Astrocyte of the spinal cord (primary cell): ENCODE measurements at regions not wholly inside any gene's neighbourhood (a gene's known extent, or its start where the extent isn't known, plus 50 kb on each side); places are given as distances from the start of the nearest gene placed in this dataset.

Source experiments
- DNase-seq: peaks from one replicate; pipeline ENCODE4 v3.0.0; 2011; ENCODE audit warnings: low read depth, low spot score
- H3K4me3 ChIP-seq: 2 replicates; pipeline ENCODE4 v1.5.1; 2011; ENCODE audit warnings: low read depth, mild to moderate bottlenecking, low read length, moderate library complexity
- in situ Hi-C: cut with HindIII; loops from 2 replicates; pipeline ENCODE4 v1.10.0; 2017; ENCODE audit warnings: low sequenced_read_pairs
- TF ChIP-seq, protein P1 (sequence below): IDR thresholded peaks from 2 replicates; pipeline ENCODE4 v1.5.1; 2012; ENCODE audit warnings: low read depth, mild to moderate bottlenecking, low read length, inconsistent platforms

DNA sequence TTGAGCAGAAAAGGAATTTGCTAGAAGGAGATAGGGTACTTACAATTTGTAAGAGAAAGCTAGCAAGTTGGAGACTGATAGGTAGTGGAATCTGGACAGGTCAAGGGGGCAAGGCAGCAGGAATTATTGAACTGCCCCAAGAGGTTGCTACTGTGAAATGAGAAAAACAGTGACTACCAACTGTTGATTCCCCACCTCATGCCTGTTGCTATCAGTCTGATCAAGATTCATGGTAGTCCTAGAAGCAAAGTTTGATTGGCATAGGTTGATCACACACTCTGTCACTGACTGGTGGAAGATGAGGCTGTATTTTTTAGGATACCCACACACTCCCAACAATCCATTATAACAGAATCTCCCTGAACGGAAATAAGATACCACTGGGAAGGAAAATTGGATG lies 89.4 kb upstream of the IGF1 start:
- in situ Hi-C loops: no loop called here
- H3K4me3 ChIP-seq: no peak overlapping the region
- DNase-seq: no peak
- TF ChIP-seq, protein P1, sequence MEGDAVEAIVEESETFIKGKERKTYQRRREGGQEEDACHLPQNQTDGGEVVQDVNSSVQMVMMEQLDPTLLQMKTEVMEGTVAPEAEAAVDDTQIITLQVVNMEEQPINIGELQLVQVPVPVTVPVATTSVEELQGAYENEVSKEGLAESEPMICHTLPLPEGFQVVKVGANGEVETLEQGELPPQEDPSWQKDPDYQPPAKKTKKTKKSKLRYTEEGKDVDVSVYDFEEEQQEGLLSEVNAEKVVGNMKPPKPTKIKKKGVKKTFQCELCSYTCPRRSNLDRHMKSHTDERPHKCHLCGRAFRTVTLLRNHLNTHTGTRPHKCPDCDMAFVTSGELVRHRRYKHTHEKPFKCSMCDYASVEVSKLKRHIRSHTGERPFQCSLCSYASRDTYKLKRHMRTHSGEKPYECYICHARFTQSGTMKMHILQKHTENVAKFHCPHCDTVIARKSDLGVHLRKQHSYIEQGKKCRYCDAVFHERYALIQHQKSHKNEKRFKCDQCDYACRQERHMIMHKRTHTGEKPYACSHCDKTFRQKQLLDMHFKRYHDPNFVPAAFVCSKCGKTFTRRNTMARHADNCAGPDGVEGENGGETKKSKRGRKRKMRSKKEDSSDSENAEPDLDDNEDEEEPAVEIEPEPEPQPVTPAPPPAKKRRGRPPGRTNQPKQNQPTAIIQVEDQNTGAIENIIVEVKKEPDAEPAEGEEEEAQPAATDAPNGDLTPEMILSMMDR: no peak

DNA sequence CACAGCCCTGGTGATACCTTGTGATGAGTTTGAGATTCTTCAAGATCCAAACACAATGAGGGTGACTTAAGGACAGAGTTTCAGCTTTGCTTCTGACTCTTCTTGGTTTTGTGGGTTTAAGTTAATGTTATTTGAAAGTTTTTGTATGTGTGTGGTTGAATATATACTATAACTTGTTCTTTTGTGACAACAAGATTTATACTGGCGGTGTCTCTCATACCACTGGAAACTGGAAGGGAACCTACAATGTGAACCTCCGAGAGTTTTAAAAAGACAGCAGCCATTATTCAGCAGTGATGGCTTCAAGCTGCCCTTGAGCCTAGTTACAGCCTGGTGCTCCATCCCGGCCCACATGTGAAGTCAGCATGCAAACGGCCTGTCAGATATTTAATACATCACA lies 87.9 kb upstream of the IGF1 start:
- TF ChIP-seq, protein P1: no peak
- in situ Hi-C loops: no loop called here
- peak; percentile 24 for DNase-seq
- no peak overlapping the region for H3K4me3 ChIP-seq

DNA sequence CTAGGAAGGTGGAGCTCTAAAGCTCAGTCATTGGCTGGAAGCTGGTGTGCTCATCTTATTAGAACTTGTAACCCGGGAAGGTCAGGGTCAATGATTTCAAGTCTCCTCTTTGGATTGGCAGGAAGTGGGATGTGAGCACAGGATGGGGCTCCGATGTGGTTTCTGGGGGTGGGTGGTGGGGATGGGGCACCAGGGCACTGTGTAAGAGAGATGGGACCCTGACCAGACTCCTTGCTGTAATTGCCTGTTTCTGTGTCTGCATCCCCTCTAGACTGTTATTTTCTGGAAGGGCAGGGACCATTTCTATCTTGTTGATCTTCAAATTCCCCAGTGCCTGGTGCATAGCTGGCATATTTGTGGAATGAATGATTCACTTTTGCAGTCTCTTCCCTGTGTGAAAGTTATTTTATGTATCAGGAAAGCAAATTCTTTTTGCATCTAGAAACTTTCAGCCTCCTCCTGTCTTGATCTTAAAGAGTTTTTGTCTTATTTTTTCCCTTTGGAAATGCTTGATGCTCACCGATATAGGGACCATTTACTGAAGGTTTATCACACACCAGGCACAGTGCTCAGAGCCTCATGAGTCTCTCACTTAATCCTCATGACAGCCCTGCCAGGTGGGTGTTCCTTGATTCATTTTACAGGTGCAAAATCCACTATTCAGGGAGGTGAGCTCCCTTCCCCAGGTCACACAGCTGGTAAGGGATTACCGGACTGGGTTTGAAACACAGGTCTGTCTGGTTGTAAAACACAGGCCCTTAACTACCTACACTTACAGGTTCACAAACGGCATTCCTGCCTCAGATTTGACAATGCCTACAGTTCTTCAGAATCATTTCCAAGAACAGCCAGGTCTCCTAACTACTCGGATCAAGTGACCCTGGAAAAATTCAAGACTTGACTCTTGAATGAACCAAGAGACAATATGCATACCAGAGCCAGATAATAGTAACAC lies 86.9 kb upstream of the IGF1 start:
- DNase-seq: peak; percentile 69
- H3K4me3 ChIP-seq: no peak overlapping the region
- in situ Hi-C loops: no loop called here
- TF ChIP-seq, protein P1: no peak

DNA sequence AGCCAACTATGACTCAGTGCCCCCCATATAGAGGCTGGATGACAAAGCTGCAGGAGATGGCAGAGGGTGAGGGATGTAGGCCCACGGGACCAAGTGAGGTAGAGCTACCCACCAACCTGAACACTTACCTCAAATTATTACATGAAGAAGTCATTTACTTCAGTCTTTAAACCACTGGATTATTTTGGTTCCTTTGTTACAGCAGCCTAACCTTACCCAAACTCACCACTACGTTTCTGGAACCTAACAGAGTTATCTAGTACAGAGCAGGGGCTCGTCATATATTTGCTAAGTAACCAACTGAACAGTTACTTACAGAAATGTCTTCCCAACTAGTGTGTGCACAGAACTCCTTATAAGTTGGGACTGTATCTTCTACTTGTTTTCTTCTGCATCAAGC lies 85.2 kb upstream of the IGF1 start:
- no peak overlapping the region for H3K4me3 ChIP-seq
- TF ChIP-seq, protein P1: no peak
- in situ Hi-C loops: no loop called here
- DNase-seq: no peak

DNA sequence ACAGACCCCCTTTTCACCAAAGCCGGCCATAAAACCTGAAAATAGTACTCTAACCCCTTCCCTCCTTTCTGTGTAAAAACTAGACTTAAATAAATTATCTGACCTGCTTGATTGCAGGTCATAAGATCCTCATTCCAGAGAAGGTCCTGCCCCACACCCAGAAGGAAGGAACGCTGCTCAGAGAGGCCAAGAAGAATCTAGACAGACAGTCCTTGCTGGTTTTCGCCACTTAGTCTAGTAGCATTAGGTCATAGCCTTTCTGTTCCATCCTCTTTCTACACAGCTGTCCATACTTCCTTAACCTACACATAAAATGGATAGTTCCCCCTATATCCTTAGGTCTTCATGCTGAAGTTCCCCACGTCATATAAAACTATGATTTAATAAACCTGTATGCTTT lies 83.7 kb upstream of the IGF1 start:
- no peak overlapping the region for H3K4me3 ChIP-seq
- in situ Hi-C loops: no loop called here
- TF ChIP-seq, protein P1: no peak
- no peak for DNase-seq

DNA sequence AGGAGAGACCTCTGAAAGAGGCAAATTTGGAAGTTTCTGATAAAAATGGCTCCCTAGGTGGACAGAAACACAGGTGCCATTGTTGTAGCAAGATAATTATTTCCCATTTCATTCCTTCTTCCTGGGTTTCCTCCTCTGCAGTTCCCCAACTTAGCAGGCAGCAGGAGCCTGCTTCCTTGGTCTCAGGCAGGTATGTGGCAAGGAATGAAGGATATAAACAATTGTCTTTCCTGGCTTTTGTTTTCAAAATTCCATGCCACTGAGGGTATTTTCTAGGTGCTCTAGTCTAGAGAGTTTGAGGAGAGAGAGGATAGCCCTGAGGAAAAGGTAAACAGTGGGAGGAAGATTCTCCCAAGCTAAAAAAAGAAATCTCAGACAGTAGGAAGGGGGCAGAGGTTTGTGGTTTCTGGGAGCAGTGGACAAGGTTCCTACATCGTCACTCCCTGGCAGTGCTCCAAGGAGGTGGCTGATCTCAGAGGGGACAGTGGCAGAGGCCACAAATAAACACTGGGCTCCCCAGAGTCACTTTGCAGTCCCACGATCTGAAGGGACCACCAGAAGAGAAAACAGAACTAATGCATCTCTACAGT lies 82.6 kb upstream of the IGF1 start:
- H3K4me3 ChIP-seq: no peak overlapping the region
- TF ChIP-seq, protein P1: no peak
- in situ Hi-C loops: no loop called here
- DNase-seq: no peak
